Pancreas (tissue), 10 donors: ENCODE measurements at regions not wholly inside any gene's neighbourhood (a gene's known extent, or its start where the extent isn't known, plus 50 kb on each side); places are given as distances from the start of the nearest gene placed in this dataset.

Experiments
- ATAC-seq, 4 donors: fragments of 200-7000 bp; cut with Tn5 transposase; one replicate each; pipeline versions ENCODE4 v1.8.0 to v1.9.1; 2020; ENCODE audit warnings: mild to moderate bottlenecking in 4 of 4, moderate library complexity in 4 of 4
- DNase-seq, 6 donors: peaks; one replicate each; pipeline ENCODE4 v3.0.0-alpha.2; 2020
- FAIRE-seq: peaks from 2 replicates; lab custom pipeline; 2012; peaks lifted over from hg19 to GRCh38; lab: Jason Lieb, UNC
- H3K27ac ChIP-seq, 4 donors: fragments of 200-600 bp; sonication (generic); 1 replicate in 3 of 4; 2 replicates in 1 of 4; pipeline versions ENCODE4 v1.5.0 to v1.8.0; 2020
- H3K27me3 ChIP-seq, 4 donors: fragments of 200-600 bp; one replicate each; pipeline ENCODE4 v1.8.0; 2021
- H3K36me3 ChIP-seq, 3 donors: fragments of 200-600 bp; sonication (generic) in 1 of 3; one replicate each; pipeline versions ENCODE4 v1.5.0 to v1.8.0; 2020 to 2021
- H3K4me1 ChIP-seq, 3 donors: fragments of 200-600 bp; one replicate each; pipeline ENCODE4 v1.8.0; 2021
- H3K4me3 ChIP-seq, 4 donors: fragments of 200-600 bp; sonication (generic) in 2 of 4; one replicate each; pipeline versions ENCODE4 v1.5.0 to v1.8.0; 2020 to 2021
- H3K9me3 ChIP-seq, 4 donors: fragments of 200-600 bp; one replicate each; pipeline ENCODE4 v1.8.0; 2021
- CTCF ChIP-seq, 4 donors: fragments of 200-600 bp; sonication (generic) in 3 of 4; IDR thresholded peaks; one replicate each; pipeline versions ENCODE4 v1.5.0 to v1.8.0; 2021; ENCODE audit warnings: antibody characterized with exemption in 4 of 4
- WGBS, 2 donors: extraction: QIAGEN DNeasy Blood & Tissue Kit; methylation state at CpG; one replicate each; pipeline ENCODE4 v1.1.7; 2013; 5-methylcytosine and 5-hydroxymethylcytosine counted together
- intact Hi-C, 3 donors: fragments of 100-400 bp; cut with DNase I; formaldehyde crosslinking; loops; one replicate each; pipeline versions ENCODE4 v1.11.1 to v1.14.2; 2022
- donor health status: healthy with polysubstance abuse.
- donor health status: DM: no; HTN: no; CAD: no; lungs with moderate emphysema.
- donor health status: DM: no; HTN: no; CAD: no.
- donor health status: control.
- donor health status: control.
- donor health status: Bipolar disorder and iron deficiency.
- donor health status: DM: yes; HTN: yes; CAD: no.
- donor health status: DM: no; HTN: no; CAD: no.
- donor health status: DM: no; HTN: no; CAD: no.
- donor health status: DM: yes; HTN: yes; CAD: no.

DNA sequence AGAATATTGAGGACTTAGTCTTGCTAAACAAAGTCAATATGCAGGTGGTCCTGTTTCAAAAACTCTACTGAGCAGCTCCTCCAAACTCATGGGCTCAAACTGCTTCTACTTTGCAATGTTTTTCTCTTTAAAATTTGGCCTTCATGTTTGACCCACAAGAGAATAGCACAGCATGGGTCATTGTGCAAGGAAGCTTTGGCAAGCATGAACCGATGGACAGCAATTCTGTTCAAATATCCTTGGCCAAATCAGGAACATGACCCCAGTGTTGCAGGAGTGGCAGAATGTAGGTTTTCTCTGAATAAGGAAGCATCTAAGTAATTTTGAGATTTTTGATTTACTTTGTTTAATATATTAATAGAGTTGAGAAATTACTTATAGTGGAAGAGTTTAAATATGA lies 477.9 kb downstream of the KCNJ3 start:
- no peak for DNase-seq
- no peaks in the 10 kb centered on the region for H3K4me1 ChIP-seq
- 38 to 46% methylated on average over 1 of the region's 1 CpG for WGBS, 2 donors
- no peak for TF ChIP-seq CTCF (IDR thresholded peaks at IDR 0.05)
- no peaks in the 10 kb centered on the region for H3K9me3 ChIP-seq
- no peak for ATAC-seq
- no peaks in the 10 kb centered on the region for H3K27me3 ChIP-seq
- intact Hi-C loops, result no loop called here
- no peaks in the 10 kb centered on the region for H3K36me3 ChIP-seq
- H3K4me3 ChIP-seq, result no peak overlapping the region
- H3K27ac ChIP-seq, result no peak overlapping the region
- FAIRE-seq, result no peak

DNA sequence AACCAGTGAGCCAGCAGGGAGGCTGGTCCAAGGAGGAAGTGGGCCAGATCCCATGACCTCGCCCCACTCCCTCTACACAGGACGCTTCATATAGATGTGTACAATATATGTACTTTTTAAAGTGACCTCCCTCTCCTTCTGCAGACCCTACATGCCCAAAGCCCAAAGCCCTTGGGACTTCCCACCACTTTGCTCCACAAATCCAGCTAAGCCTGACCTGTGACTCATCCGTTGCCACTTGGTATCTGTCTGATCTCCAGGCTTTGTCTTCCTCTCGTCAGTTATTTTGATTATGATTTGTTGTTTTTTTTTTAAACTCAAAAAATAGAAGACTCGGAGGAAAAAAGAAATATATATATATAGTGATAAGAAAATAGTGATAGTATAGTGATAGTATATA lies 470.8 kb downstream of the KCNJ3 start:
- 76 to 78% methylated on average over 5 of the region's 5 CpGs for WGBS, 2 donors
- H3K4me1 ChIP-seq, result no peaks in the 10 kb centered on the region
- DNase-seq (no peak), FAIRE-seq (no peak), ATAC-seq (no peak)
- intact Hi-C loops, result no loop called here
- no peaks in the 10 kb centered on the region for H3K36me3 ChIP-seq
- no peak overlapping the region for H3K4me3 ChIP-seq
- no peaks in the 10 kb centered on the region for H3K27me3 ChIP-seq
- no peaks in the 10 kb centered on the region for H3K9me3 ChIP-seq
- no peak overlapping the region for H3K27ac ChIP-seq
- TF ChIP-seq CTCF (IDR thresholded peaks at IDR 0.05), result no peak

DNA sequence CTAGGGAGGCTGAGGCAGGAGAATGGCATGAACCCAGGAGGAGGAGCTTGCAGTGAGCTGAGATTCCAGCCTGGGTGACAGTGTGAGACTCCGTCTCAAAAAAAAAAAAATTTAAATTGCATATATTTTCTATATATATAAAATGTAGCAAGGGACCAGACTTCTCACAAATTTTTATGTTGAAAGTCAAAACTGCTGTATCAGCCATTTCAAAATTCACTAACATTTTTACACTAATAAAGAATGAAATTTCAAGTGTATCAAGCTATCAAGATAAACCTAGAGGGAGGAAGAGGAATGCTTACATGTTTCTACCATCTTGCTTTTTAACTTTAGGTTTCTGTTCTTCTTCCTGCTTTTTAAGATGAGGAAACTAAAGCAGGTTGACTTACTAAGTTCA lies 464.0 kb downstream of the KCNJ3 start:
- H3K9me3 ChIP-seq, result no peaks in the 10 kb centered on the region
- intact Hi-C loops, result no loop called here
- no peak for TF ChIP-seq CTCF (IDR thresholded peaks at IDR 0.05)
- FAIRE-seq (no peak), ATAC-seq (no peak), DNase-seq (no peak)
- no peaks in the 10 kb centered on the region for H3K36me3 ChIP-seq
- H3K27ac ChIP-seq, result no peak overlapping the region
- no peaks in the 10 kb centered on the region for H3K4me1 ChIP-seq
- no peak overlapping the region for H3K4me3 ChIP-seq
- 88 to 100% methylated on average over 1 of the region's 1 CpG for WGBS, 2 donors
- H3K27me3 ChIP-seq, result no peaks in the 10 kb centered on the region

- Histone ChIP-seq H3K4me3 (no peak overlapping the region), H3K9me3 (no peaks in the 10 kb centered on the region), H3K4me1 (no peaks in the 10 kb centered on the region), H3K36me3 (no peaks in the 10 kb centered on the region), H3K27me3 (no peaks in the 10 kb centered on the region), H3K27ac (no peak overlapping the region)
- DNase-seq (no peak), ATAC-seq (no peak), FAIRE-seq (no peak)
- intact Hi-C loops, result no loop called here
- TF ChIP-seq CTCF (IDR thresholded peaks at IDR 0.05), result no peak
Measured at GRCh38 chr2:155161314-155161713, 462.8 kb downstream of the KCNJ3 start.

DNA sequence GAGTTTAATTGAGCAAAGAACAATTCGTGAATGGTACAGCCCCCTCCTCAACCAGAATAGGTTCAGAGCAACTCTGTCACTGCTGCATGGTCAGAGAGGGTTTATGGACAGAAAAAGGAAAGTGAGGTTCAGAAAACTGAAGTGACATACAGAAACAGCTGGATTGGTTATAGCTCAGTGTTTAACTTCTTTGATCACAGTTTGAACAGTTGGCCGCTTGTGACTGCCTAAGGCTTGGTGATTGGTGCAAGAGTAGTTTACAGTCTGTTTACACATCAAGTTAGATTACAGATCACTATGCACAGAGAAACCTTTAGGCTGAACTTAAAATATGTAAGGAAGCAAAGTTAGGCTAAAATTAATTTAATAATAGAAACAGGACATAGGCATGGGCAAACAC lies 459.2 kb downstream of the KCNJ3 start:
- intact Hi-C loops, result no loop called here
- no peak for FAIRE-seq
- 63% methylated on average over 2 of the region's 2 CpGs for WGBS, 2 donors

More for the DNA sequence above, 459.2 kb downstream of the KCNJ3 start:
- no peaks in the 10 kb centered on the region for H3K4me1 ChIP-seq
- H3K27me3 ChIP-seq, result no peaks in the 10 kb centered on the region
- no peaks in the 10 kb centered on the region for H3K36me3 ChIP-seq
- no peak for ATAC-seq
- no peak overlapping the region for H3K4me3 ChIP-seq
- no peaks in the 10 kb centered on the region for H3K9me3 ChIP-seq
- no peak for DNase-seq
- H3K27ac ChIP-seq, result no peak overlapping the region
- no peak for TF ChIP-seq CTCF (IDR thresholded peaks at IDR 0.05)
